ENCODE measurements at regions not wholly inside any gene's neighbourhood (a gene's known extent, or its start where the extent isn't known, plus 50 kb on each side); places are given as distances from the start of the nearest gene placed in this dataset.

GRCh38 chr3:72601983-72602750, 246.1 kb downstream of the SHQ1 start:
- peaks cover 0 to 8% of the 10 kb centered on the region in 2 donors for H3K4me1 ChIP-seq (ENCODE audit: control insufficient read depth in 1 of 2, insufficient read depth in 2 of 2, low read length in 2 of 2)
- no peaks in the 10 kb centered on the region for H3K36me3 ChIP-seq (ENCODE audit: control insufficient read depth in 1 of 2, insufficient read depth in 2 of 2, low read length in 2 of 2)
- no peak overlapping the region for H3K4me3 ChIP-seq (ENCODE audit: low read depth in 1 of 2, low read length in 2 of 2)
- no peaks in the 10 kb centered on the region for H3K9me3 ChIP-seq (ENCODE audit: control insufficient read depth in 1 of 2, low read length in 2 of 2)
- H3K27ac ChIP-seq (ENCODE audit: low read length), result no peak overlapping the region
- no peaks in the 10 kb centered on the region for H3K27me3 ChIP-seq (ENCODE audit: low read depth, low read length)

GRCh38 chr3:72601060-72601459, 247.2 kb downstream of the SHQ1 start:
- H3K27me3 ChIP-seq (ENCODE audit: low read depth, low read length), result no peaks in the 10 kb centered on the region
- H3K27ac ChIP-seq (ENCODE audit: low read length), result no peak overlapping the region
- H3K4me1 ChIP-seq (ENCODE audit: control insufficient read depth in 1 of 2, insufficient read depth in 2 of 2, low read length in 2 of 2), result peaks cover 0 to 8% of the 10 kb centered on the region in 2 donors
- no peak overlapping the region for H3K4me3 ChIP-seq (ENCODE audit: low read depth in 1 of 2, low read length in 2 of 2)
- no peaks in the 10 kb centered on the region for H3K36me3 ChIP-seq (ENCODE audit: control insufficient read depth in 1 of 2, insufficient read depth in 2 of 2, low read length in 2 of 2)
- H3K9me3 ChIP-seq (ENCODE audit: control insufficient read depth in 1 of 2, low read length in 2 of 2), result no peaks in the 10 kb centered on the region

- Histone ChIP-seq H3K4me3 (ENCODE audit: low read depth in 1 of 2, low read length in 2 of 2) (no peak overlapping the region), H3K36me3 (ENCODE audit: control insufficient read depth in 1 of 2, insufficient read depth in 2 of 2, low read length in 2 of 2) (no peaks in the 10 kb centered on the region)
Measured at GRCh38 chr3:72597756-72598195, 250.5 kb downstream of the SHQ1 start.

GRCh38 chr3:72597043-72597442, 251.2 kb downstream of the SHQ1 start:
- H3K27me3 ChIP-seq (ENCODE audit: low read depth, low read length), result no peaks in the 10 kb centered on the region
- no peak overlapping the region for H3K27ac ChIP-seq (ENCODE audit: low read length)
- no peaks in the 10 kb centered on the region for H3K9me3 ChIP-seq (ENCODE audit: control insufficient read depth in 1 of 2, low read length in 2 of 2)
- no peaks in the 10 kb centered on the region for H3K36me3 ChIP-seq (ENCODE audit: control insufficient read depth in 1 of 2, insufficient read depth in 2 of 2, low read length in 2 of 2)
- peaks cover 4% of the 10 kb centered on the region in 2 donors for H3K4me1 ChIP-seq (ENCODE audit: control insufficient read depth in 1 of 2, insufficient read depth in 2 of 2, low read length in 2 of 2)
- H3K4me3 ChIP-seq (ENCODE audit: low read depth in 1 of 2, low read length in 2 of 2), result no peak overlapping the region

More at GRCh38 chr3:72597756-72598195, 250.5 kb downstream of the SHQ1 start:
- Histone ChIP-seq H3K4me1 (ENCODE audit: control insufficient read depth in 1 of 2, insufficient read depth in 2 of 2, low read length in 2 of 2) (no peaks in the 10 kb centered on the region), H3K27me3 (ENCODE audit: low read depth, low read length) (no peaks in the 10 kb centered on the region), H3K9me3 (ENCODE audit: control insufficient read depth in 1 of 2, low read length in 2 of 2) (no peaks in the 10 kb centered on the region), H3K27ac (ENCODE audit: low read length) (no peak overlapping the region)

- H3K36me3 ChIP-seq (ENCODE audit: control insufficient read depth in 1 of 2, insufficient read depth in 2 of 2, low read length in 2 of 2), result no peaks in the 10 kb centered on the region
- H3K9me3 ChIP-seq (ENCODE audit: control insufficient read depth in 1 of 2, low read length in 2 of 2), result no peaks in the 10 kb centered on the region
- no peak overlapping the region for H3K4me3 ChIP-seq (ENCODE audit: low read depth in 1 of 2, low read length in 2 of 2)
Measured at GRCh38 chr3:72595927-72596610, 252.2 kb downstream of the SHQ1 start.

GRCh38 chr3:72595376-72595775, 252.9 kb downstream of the SHQ1 start:
- H3K36me3 ChIP-seq (ENCODE audit: control insufficient read depth in 1 of 2, insufficient read depth in 2 of 2, low read length in 2 of 2), result no peaks in the 10 kb centered on the region
- H3K27me3 ChIP-seq (ENCODE audit: low read depth, low read length), result no peaks in the 10 kb centered on the region
- H3K4me1 ChIP-seq (ENCODE audit: control insufficient read depth in 1 of 2, insufficient read depth in 2 of 2, low read length in 2 of 2), result peaks cover 6 to 15% of the 10 kb centered on the region in 2 donors
- no peaks in the 10 kb centered on the region for H3K9me3 ChIP-seq (ENCODE audit: control insufficient read depth in 1 of 2, low read length in 2 of 2)
- H3K27ac ChIP-seq (ENCODE audit: low read length), result no peak overlapping the region
- no peak overlapping the region for H3K4me3 ChIP-seq (ENCODE audit: low read depth in 1 of 2, low read length in 2 of 2)

More at GRCh38 chr3:72595927-72596610, 252.2 kb downstream of the SHQ1 start:
- Histone ChIP-seq H3K27ac (ENCODE audit: low read length) (no peak overlapping the region), H3K4me1 (ENCODE audit: control insufficient read depth in 1 of 2, insufficient read depth in 2 of 2, low read length in 2 of 2) (peaks cover 6 to 14% of the 10 kb centered on the region in 2 donors), H3K27me3 (ENCODE audit: low read depth, low read length) (no peaks in the 10 kb centered on the region)

- no peak overlapping the region for H3K27ac ChIP-seq (ENCODE audit: low read length)
- H3K9me3 ChIP-seq (ENCODE audit: control insufficient read depth in 1 of 2, low read length in 2 of 2), result no peaks in the 10 kb centered on the region
- H3K36me3 ChIP-seq (ENCODE audit: control insufficient read depth in 1 of 2, insufficient read depth in 2 of 2, low read length in 2 of 2), result no peaks in the 10 kb centered on the region
- H3K27me3 ChIP-seq (ENCODE audit: low read depth, low read length), result no peaks in the 10 kb centered on the region
- H3K4me1 ChIP-seq (ENCODE audit: control insufficient read depth in 1 of 2, insufficient read depth in 2 of 2, low read length in 2 of 2), result peaks cover 6 to 15% of the 10 kb centered on the region in 2 donors
- H3K4me3 ChIP-seq (ENCODE audit: low read depth in 1 of 2, low read length in 2 of 2), result no peak overlapping the region
Measured at GRCh38 chr3:72594615-72595215, 253.5 kb downstream of the SHQ1 start.

- no peak overlapping the region for H3K4me3 ChIP-seq (ENCODE audit: low read depth in 1 of 2, low read length in 2 of 2)
- no peaks in the 10 kb centered on the region for H3K9me3 ChIP-seq (ENCODE audit: control insufficient read depth in 1 of 2, low read length in 2 of 2)
- H3K36me3 ChIP-seq (ENCODE audit: control insufficient read depth in 1 of 2, insufficient read depth in 2 of 2, low read length in 2 of 2), result no peaks in the 10 kb centered on the region
- H3K4me1 ChIP-seq (ENCODE audit: control insufficient read depth in 1 of 2, insufficient read depth in 2 of 2, low read length in 2 of 2), result peaks cover 6 to 15% of the 10 kb centered on the region in 2 donors
- no peaks in the 10 kb centered on the region for H3K27me3 ChIP-seq (ENCODE audit: low read depth, low read length)
- H3K27ac ChIP-seq (ENCODE audit: low read length), result no peak overlapping the region
Measured at GRCh38 chr3:72593881-72594397, 254.3 kb downstream of the SHQ1 start.

- Histone ChIP-seq H3K4me3 (ENCODE audit: low read depth in 1 of 2, low read length in 2 of 2) (no peak overlapping the region), H3K27ac (ENCODE audit: low read length) (no peak overlapping the region), H3K36me3 (ENCODE audit: control insufficient read depth in 1 of 2, insufficient read depth in 2 of 2, low read length in 2 of 2) (no peaks in the 10 kb centered on the region), H3K9me3 (ENCODE audit: control insufficient read depth in 1 of 2, low read length in 2 of 2) (no peaks in the 10 kb centered on the region), H3K27me3 (ENCODE audit: low read depth, low read length) (no peaks in the 10 kb centered on the region), H3K4me1 (ENCODE audit: control insufficient read depth in 1 of 2, insufficient read depth in 2 of 2, low read length in 2 of 2) (peaks cover 6 to 15% of the 10 kb centered on the region in 2 donors)
Measured at GRCh38 chr3:72591522-72592421, 256.5 kb downstream of the SHQ1 start.

GRCh38 chr3:72590732-72591221, 257.5 kb downstream of the SHQ1 start:
- Histone ChIP-seq H3K36me3 (ENCODE audit: control insufficient read depth in 1 of 2, insufficient read depth in 2 of 2, low read length in 2 of 2) (no peaks in the 10 kb centered on the region), H3K9me3 (ENCODE audit: control insufficient read depth in 1 of 2, low read length in 2 of 2) (no peaks in the 10 kb centered on the region), H3K27me3 (ENCODE audit: low read depth, low read length) (no peaks in the 10 kb centered on the region), H3K4me3 (ENCODE audit: low read depth in 1 of 2, low read length in 2 of 2) (no peak overlapping the region), H3K4me1 (ENCODE audit: control insufficient read depth in 1 of 2, insufficient read depth in 2 of 2, low read length in 2 of 2) (peaks cover 6 to 15% of the 10 kb centered on the region in 2 donors), H3K27ac (ENCODE audit: low read length) (no peak overlapping the region)
